Stimulated activated CD4-positive, alpha-beta T cell treated with anti-CD3 and anti-CD28 coated beads, Interleukin-4, amount 100 ng/mL, for 4 hours (primary cell): ENCODE measurements at regions not wholly inside any gene's neighbourhood (a gene's known extent, or its start where the extent isn't known, plus 50 kb on each side); places are given as distances from the start of the nearest gene placed in this dataset.
"Not testable (repeated sequence)": the region's sequence is repeated elsewhere in the genome, so short reads cannot be mapped to it uniquely, and the experiment has no call there.

Experiments
- DNase-seq, 2 experiments: peaks; one replicate each; pipeline ENCODE4 v3.0.0-alpha.2; 2020

GRCh38 chr11:8772571-8773519, 90.3 kb downstream of the RPL27A start:
- no peak for DNase-seq

- DNase-seq, result no peak
Observed at GRCh38 chr11:8773916-8774539, 91.4 kb downstream of the RPL27A start.

- DNase-seq, result not testable (repeated sequence)
Observed at GRCh38 chr11:8774916-8775315, 92.3 kb downstream of the RPL27A start.

GRCh38 chr11:8775332-8775731, 92.7 kb downstream of the RPL27A start:
- DNase-seq, result no peak

GRCh38 chr11:8775734-8776133, 93.1 kb downstream of the RPL27A start:
- no peak for DNase-seq

GRCh38 chr11:8776209-8776608, 93.6 kb downstream of the RPL27A start:
- no peak for DNase-seq

- no peak for DNase-seq
Observed at GRCh38 chr11:8777907-8778767, 95.5 kb downstream of the RPL27A start.

GRCh38 chr11:8779107-8779506, 96.5 kb downstream of the RPL27A start:
- no peak for DNase-seq

- DNase-seq, result no peak
Observed at GRCh38 chr11:8779732-8780131, 97.1 kb downstream of the RPL27A start.

- DNase-seq, result no peak
Observed at GRCh38 chr11:8784954-8785353, 102.4 kb downstream of the RPL27A start.

GRCh38 chr11:8785457-8785856, 102.9 kb downstream of the RPL27A start:
- DNase-seq, result no peak

GRCh38 chr11:8785998-8786397, 103.4 kb downstream of the RPL27A start:
- DNase-seq, result no peak

GRCh38 chr11:8786933-8787332, 104.3 kb downstream of the RPL27A start:
- no peak for DNase-seq

GRCh38 chr11:8787372-8787771, 104.8 kb downstream of the RPL27A start:
- no peak for DNase-seq

- DNase-seq, result no peak
Observed at GRCh38 chr11:8788616-8789015, 106.0 kb downstream of the RPL27A start.

GRCh38 chr11:8789864-8790263, 107.3 kb downstream of the RPL27A start:
- no peak for DNase-seq

GRCh38 chr11:8790968-8791367, 108.4 kb downstream of the RPL27A start:
- DNase-seq, result no peak

GRCh38 chr11:8792710-8793109, 110.1 kb downstream of the RPL27A start:
- no peak for DNase-seq

GRCh38 chr11:8793114-8793777, 110.7 kb downstream of the RPL27A start:
- DNase-seq, result no peak

GRCh38 chr11:8794126-8794525, 111.5 kb downstream of the RPL27A start:
- DNase-seq, result no peak

GRCh38 chr11:8794677-8795103, 112.1 kb downstream of the RPL27A start:
- DNase-seq, result no peak

- DNase-seq, result no peak
Observed at GRCh38 chr11:8796941-8797340, 114.0 kb upstream of the AKIP1 start.

- no peak for DNase-seq
Observed at GRCh38 chr11:8799273-8799672, 111.7 kb upstream of the AKIP1 start.
